IPS DF 4.7 (cell line): ENCODE measurements at regions not wholly inside any gene's neighbourhood (a gene's known extent, or its start where the extent isn't known, plus 50 kb on each side); places are given as distances from the start of the nearest gene placed in this dataset.

Experiments used
- DNase-seq: peaks from one replicate; pipeline ENCODE4 v3.0.0-alpha.2; 2013; ENCODE audit warnings: low spot score; ENCODE audit errors: extremely low read depth

- no peak for DNase-seq
Observed at GRCh38 chr7:155984028-155984580, 171.8 kb upstream of the SHH start.

- DNase-seq: no peak
Observed at GRCh38 chr7:155983176-155983815, 171.0 kb upstream of the SHH start.

- DNase-seq: no peak
Observed at GRCh38 chr7:155981703-155982102, 169.4 kb upstream of the SHH start.

GRCh38 chr7:155980841-155981240, 168.6 kb upstream of the SHH start:
- DNase-seq: no peak

GRCh38 chr7:155979994-155980393, 167.7 kb upstream of the SHH start:
- DNase-seq: no peak

GRCh38 chr7:155979566-155979965, 167.3 kb upstream of the SHH start:
- no peak for DNase-seq

GRCh38 chr7:155975490-155975889, 163.2 kb upstream of the SHH start:
- no peak for DNase-seq

GRCh38 chr7:155974186-155974897, 162.1 kb upstream of the SHH start:
- DNase-seq: no peak

GRCh38 chr7:155973451-155973997, 161.3 kb upstream of the SHH start:
- no peak for DNase-seq

GRCh38 chr7:155972651-155973390, 160.6 kb upstream of the SHH start:
- no peak for DNase-seq

- no peak for DNase-seq
Observed at GRCh38 chr7:155972247-155972646, 160.0 kb upstream of the SHH start.

GRCh38 chr7:155971180-155971770, 159.0 kb upstream of the SHH start:
- no peak for DNase-seq

- DNase-seq: no peak
Observed at GRCh38 chr7:155969192-155969929, 157.1 kb upstream of the SHH start.

- no peak for DNase-seq
Observed at GRCh38 chr7:155965010-155965409, 152.7 kb upstream of the SHH start.

GRCh38 chr7:155964543-155964942, 152.3 kb upstream of the SHH start:
- no peak for DNase-seq

- no peak for DNase-seq
Observed at GRCh38 chr7:155963771-155964195, 151.5 kb upstream of the SHH start.

- no peak for DNase-seq
Observed at GRCh38 chr7:155963356-155963755, 151.1 kb upstream of the SHH start.

- no peak for DNase-seq
Observed at GRCh38 chr7:155962968-155963300, 150.7 kb upstream of the SHH start.

- DNase-seq: no peak
Observed at GRCh38 chr7:155962191-155962967, 150.1 kb upstream of the SHH start.
